Activated T-cell treated with anti-CD3 and anti-CD28 coated beads for 4 hours (primary cell): ENCODE measurements at regions not wholly inside any gene's neighbourhood (a gene's known extent, or its start where the extent isn't known, plus 50 kb on each side); places are given as distances from the start of the nearest gene placed in this dataset.
"Not testable (repeated sequence)": the region's sequence is repeated elsewhere in the genome, so short reads cannot be mapped to it uniquely, and the experiment has no call there.

Experiments
- DNase-seq: peaks from one replicate; pipeline ENCODE4 v3.0.0-alpha.2; 2020

GRCh38 chr4:59518005-59518823 lies 1681.9 kb upstream of the ADGRL3 start:
- no peak for DNase-seq

- no peak for DNase-seq
These were observed 1674.2 kb upstream of the ADGRL3 start for GRCh38 chr4:59525885-59526284.

DNA sequence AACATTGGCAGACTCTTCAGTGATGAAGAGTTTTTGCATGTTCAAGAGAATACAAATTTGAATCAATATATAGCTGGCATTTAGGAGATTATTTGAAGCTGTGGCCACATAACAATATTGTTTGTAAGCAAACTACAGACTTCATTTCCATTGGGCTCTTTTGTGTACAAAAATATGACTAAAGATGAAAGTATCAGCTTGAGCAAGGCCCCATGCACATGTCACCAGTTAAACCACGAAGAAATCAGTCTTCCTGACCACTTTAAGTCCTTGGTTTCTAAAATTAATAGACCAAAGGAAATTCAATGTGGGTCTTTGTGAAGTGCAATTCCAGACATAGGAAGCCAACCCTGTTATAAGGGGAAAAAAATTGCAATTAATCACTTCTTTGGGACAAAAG lies 1664.6 kb upstream of the ADGRL3 start:
- DNase-seq: no peak

DNA sequence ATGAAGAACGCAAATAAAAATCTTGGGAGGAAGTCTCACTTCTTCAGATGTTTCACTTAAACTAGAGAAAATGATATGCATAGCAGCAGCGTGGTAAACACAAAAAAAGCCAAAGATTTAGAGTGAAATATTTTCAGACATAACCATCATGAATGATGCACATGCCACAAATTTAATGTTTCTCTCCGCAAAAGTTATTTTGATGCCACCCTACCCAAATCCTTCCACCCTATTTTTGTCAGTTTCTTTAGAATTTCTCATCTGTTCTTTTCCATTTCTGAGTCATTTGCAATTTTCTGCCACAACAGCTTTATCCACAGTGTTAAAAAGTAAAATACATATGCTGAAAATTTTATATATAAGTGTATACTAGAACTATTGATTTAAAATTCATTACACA lies 1663.7 kb upstream of the ADGRL3 start:
- no peak for DNase-seq

DNA sequence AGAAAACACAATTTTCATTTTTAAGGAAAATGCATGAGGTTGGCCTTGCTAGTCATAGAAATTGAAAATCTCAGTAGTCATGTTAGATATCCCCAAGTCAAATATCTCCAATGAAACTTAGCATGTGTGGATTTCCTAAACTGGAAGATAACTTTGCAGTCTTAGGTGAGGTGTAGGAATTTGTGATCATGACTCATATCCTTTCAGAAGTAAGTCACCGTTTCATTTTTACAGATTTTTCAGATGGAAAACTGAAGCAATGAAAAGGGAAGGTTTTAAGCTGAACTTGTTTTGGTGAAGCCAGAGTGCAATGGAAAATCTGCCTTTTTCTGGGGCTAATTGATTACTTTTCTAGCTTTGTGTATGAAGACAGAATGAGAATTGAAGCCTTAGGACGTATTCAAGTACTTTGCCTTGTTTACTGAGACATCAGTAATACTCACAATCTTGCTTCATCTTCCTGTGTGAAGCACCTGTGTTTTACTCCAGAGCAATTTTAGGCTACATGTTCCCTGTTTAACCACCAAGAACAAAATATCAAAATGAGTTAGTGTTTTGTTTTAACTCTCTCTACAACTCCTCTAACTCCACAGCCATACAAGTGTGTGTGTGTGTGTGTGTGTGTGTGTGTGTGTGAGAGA lies 1662.8 kb upstream of the ADGRL3 start:
- no peak for DNase-seq

GRCh38 chr4:59539401-59539800 lies 1660.7 kb upstream of the ADGRL3 start:
- no peak for DNase-seq

- DNase-seq: no peak
These were observed 1659.8 kb upstream of the ADGRL3 start for GRCh38 chr4:59540311-59540710.

- DNase-seq: no peak
These were observed 1646.9 kb upstream of the ADGRL3 start for GRCh38 chr4:59553063-59553720.

DNA sequence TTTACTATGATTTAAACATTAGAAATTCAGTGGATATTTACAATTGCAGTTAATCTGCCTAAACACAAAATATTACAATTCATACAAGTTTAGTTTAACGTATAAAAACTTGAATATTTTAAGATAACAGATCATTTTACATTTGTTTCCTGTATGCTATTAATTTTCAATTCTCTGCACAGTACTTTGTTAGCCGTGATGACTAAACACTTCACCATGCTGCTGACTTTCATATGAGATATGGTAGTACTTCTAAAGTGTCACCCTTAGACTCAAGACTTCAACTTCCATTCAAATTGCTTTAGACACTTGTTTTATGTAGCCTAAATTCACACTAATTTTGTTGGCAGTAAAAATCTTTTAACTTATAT lies 1646.4 kb upstream of the ADGRL3 start:
- no peak for DNase-seq

DNA sequence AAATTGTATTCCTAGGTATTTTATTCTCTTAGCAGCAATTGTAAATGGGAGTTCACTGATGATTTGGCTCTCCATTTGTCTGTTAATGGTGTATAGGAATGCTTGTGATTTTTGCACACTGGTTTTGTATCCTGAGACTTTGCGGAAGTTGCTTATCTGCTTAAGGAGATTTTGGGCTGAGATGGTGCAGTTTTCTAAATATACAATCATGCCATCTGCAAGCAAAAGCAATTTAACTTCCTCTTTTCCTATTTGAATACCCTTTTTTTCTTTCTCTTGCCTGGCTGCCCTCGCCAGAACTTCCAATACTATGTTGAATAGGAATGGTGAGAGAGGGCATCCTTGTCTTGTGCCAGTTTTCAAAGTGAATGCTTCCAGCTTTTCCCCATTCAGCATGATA lies 1643.9 kb upstream of the ADGRL3 start:
- DNase-seq: not testable (repeated sequence)

- not testable (repeated sequence) for DNase-seq
These were observed 1639.9 kb upstream of the ADGRL3 start for GRCh38 chr4:59560141-59560648.

DNA sequence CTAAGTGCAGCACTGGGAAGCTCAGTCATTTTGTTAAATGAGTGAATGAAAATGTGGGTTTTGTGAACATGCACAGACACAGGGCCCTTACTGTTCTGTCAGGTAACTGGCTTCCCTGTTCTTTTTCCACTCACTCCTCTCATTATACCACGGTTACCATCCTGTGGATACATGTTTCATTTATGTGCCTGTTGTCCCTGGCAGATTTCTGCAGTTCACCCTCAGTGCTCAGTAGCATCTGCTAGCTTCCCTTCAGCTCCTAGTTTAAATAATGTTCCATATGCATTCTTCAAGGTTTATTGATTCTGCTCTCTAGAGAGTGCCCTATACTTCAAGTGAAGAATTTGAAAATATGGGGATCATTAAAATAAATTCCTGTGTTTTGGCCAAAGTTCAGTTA lies 1634.3 kb upstream of the ADGRL3 start:
- DNase-seq: no peak

GRCh38 chr4:59570860-59571476 lies 1629.2 kb upstream of the ADGRL3 start:
- no peak for DNase-seq

- no peak for DNase-seq
These were observed 1628.2 kb upstream of the ADGRL3 start for GRCh38 chr4:59571805-59572430.

GRCh38 chr4:59583845-59584568 lies 1616.1 kb upstream of the ADGRL3 start:
- DNase-seq: no peak

DNA sequence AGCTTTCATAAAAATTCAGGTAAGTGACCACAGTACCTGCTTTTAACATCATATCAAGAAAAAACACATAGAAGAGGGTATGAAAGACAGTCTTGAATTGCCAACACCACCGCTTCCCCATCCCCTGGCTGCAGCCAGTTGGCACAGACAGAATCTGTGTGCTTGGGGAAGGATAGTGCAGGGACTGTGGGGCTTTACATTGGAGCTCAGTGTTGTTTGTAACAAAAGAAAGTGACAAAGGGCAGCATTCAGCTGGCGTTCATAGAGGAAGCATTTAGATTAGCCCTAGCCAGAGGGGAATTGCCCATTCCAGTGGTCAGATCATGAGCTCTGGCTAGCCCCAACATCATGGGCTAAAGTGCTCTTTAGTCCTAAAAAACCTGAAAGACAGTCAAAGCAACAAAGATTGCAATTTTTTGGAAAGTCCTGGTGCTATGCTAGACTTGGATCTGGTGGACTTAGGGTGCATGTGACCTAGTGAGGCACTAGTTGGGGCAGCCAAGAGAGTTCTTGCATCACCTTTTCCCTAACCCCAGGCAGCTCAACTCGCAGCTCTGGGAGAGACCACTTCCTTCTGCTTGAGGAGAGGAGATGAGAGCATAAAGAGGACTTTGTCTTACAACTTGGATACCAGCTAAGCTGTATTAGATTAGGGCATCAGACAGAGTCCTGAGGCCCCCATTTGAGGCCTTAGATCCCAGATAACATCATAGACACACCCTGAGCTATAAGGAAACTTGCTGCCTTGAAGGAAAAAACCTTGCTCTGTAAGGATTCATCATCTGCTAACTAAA lies 1602.4 kb upstream of the ADGRL3 start:
- no peak for DNase-seq

GRCh38 chr4:59598330-59598618 lies 1601.9 kb upstream of the ADGRL3 start:
- DNase-seq: no peak

- no peak for DNase-seq
These were observed 1591.7 kb upstream of the ADGRL3 start for GRCh38 chr4:59608466-59608865.

GRCh38 chr4:59612235-59612634 lies 1587.9 kb upstream of the ADGRL3 start:
- no peak for DNase-seq

GRCh38 chr4:59615316-59615715 lies 1584.8 kb upstream of the ADGRL3 start:
- DNase-seq: no peak

DNA sequence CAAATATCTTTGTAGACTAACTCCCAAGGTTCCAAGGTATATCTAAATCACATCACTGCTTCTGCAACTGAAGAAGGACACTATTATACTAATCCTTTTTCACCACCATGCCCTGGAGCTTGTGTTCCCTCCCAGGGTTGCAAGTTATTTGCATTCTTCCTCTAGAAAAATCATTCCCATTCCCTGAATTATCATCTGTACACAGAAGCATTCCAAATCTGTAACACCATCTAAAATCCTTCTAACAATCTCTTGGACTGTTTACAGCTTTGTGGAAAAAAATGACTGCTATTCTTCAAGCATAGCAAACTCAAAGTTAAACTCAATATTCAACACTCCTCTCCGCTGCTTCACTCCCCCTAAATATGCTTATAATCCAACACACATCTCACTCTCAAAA lies 1570.8 kb upstream of the ADGRL3 start:
- DNase-seq: no peak

DNA sequence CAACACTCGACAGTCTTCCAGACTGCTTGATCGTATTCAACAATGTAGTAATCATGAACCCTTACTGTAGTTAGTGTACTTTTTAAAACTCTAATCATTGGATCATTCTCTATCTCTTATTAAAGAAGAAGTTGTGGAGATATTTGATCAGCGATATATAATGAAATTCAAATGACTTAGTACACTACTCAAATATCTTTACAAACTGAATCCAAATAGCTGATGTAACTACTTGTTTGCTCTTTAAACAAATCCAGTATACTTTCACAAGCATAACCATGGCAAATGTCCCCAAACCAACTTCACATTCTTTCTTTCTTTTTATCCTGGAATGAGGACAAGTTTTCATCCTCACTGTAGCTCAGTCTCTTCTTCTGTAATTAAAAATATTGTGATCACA lies 1569.9 kb upstream of the ADGRL3 start:
- DNase-seq: no peak
